Ishikawa (cell line): ENCODE measurements at regions not wholly inside any gene's neighbourhood (a gene's known extent, or its start where the extent isn't known, plus 50 kb on each side); places are given as distances from the start of the nearest gene placed in this dataset.

ENCODE experiments used
- CREB1 ChIP-seq: IDR thresholded peaks from 2 replicates; pipeline ENCODE4 v1.6.1; 2012; ENCODE audit warnings: low read depth
- EGR1 ChIP-seq: IDR thresholded peaks from 2 replicates; pipeline ENCODE4 v1.6.1; 2012
- EP300 ChIP-seq: IDR thresholded peaks from 2 replicates; pipeline ENCODE4 v1.6.1; 2012; ENCODE audit warnings: borderline replicate concordance
- NFIC ChIP-seq: IDR thresholded peaks from 2 replicates; pipeline ENCODE4 v1.6.1; 2012
- RAD21 ChIP-seq: IDR thresholded peaks from 2 replicates; pipeline ENCODE4 v1.6.1; 2012; ENCODE audit warnings: low read depth
- TAF1 ChIP-seq: IDR thresholded peaks from 2 replicates; pipeline ENCODE4 v1.6.1; 2012; ENCODE audit warnings: low read depth, mild to moderate bottlenecking
- TCF12 ChIP-seq: IDR thresholded peaks from 2 replicates; pipeline ENCODE4 v1.6.1; 2012; ENCODE audit warnings: low read depth
- TEAD4 ChIP-seq: IDR thresholded peaks from 2 replicates; pipeline ENCODE4 v1.6.1; 2012
- YY1 ChIP-seq: IDR thresholded peaks from 2 replicates; pipeline ENCODE4 v1.6.1; 2012; ENCODE audit warnings: low read depth
- TF ChIP-seq, protein P1 (sequence below): IDR thresholded peaks from 2 replicates; pipeline ENCODE4 v1.6.1; 2012

DNA sequence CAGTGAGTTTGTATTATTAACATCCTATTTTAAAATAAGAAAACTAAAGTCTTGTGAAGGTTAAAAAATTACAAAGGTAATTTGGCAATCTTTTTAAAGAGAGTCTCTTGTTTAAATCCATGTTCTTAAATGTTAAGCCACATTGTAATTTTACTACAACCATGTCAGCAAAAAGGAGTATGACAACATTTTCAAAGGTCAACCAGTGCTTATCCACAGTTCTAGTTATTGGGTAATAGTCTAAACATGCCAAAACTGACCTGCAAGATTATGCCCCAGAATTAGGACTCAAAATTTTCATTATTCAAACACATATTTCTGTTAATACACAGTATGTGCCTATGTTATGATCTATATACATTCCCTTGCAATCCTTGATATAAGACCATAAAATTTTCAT is 1312.6 kb upstream of the CHAC2 start:
- no peak for TF ChIP-seq CREB1
- TF ChIP-seq RAD21: no peak
- TF ChIP-seq TCF12: no peak
- TF ChIP-seq TAF1: no peak
- no peak for TF ChIP-seq EGR1
- TF ChIP-seq, protein P1, sequence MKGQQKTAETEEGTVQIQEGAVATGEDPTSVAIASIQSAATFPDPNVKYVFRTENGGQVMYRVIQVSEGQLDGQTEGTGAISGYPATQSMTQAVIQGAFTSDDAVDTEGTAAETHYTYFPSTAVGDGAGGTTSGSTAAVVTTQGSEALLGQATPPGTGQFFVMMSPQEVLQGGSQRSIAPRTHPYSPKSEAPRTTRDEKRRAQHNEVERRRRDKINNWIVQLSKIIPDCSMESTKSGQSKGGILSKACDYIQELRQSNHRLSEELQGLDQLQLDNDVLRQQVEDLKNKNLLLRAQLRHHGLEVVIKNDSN: no peak
- no peak for TF ChIP-seq EP300
- TF ChIP-seq TEAD4: no peak
- TF ChIP-seq YY1: no peak
- no peak for TF ChIP-seq NFIC
